ENCODE measurements at regions not wholly inside any gene's neighbourhood (a gene's known extent, or its start where the extent isn't known, plus 50 kb on each side); places are given as distances from the start of the nearest gene placed in this dataset.

- Histone ChIP-seq H3K27ac (no peak overlapping the region), H3K9me3 (ENCODE audit: severe bottlenecking) (peaks cover 4% of the 10 kb centered on the region), H3K27me3 (ENCODE audit: insufficient read depth, low read depth, severe bottlenecking) (no peaks in the 10 kb centered on the region), H3K36me3 (no peaks in the 10 kb centered on the region), H3K4me3 (ENCODE audit: low read depth, low read length) (no peak overlapping the region)
- TF ChIP-seq, protein P1, sequence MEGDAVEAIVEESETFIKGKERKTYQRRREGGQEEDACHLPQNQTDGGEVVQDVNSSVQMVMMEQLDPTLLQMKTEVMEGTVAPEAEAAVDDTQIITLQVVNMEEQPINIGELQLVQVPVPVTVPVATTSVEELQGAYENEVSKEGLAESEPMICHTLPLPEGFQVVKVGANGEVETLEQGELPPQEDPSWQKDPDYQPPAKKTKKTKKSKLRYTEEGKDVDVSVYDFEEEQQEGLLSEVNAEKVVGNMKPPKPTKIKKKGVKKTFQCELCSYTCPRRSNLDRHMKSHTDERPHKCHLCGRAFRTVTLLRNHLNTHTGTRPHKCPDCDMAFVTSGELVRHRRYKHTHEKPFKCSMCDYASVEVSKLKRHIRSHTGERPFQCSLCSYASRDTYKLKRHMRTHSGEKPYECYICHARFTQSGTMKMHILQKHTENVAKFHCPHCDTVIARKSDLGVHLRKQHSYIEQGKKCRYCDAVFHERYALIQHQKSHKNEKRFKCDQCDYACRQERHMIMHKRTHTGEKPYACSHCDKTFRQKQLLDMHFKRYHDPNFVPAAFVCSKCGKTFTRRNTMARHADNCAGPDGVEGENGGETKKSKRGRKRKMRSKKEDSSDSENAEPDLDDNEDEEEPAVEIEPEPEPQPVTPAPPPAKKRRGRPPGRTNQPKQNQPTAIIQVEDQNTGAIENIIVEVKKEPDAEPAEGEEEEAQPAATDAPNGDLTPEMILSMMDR (IDR thresholded peaks at IDR 0.05; ENCODE audit: low read depth, low read length): no peak
- no peak for DNase-seq
Observed at GRCh38 chr6:26224547-26224912, 137.3 kb downstream of the HFE start.

DNA sequence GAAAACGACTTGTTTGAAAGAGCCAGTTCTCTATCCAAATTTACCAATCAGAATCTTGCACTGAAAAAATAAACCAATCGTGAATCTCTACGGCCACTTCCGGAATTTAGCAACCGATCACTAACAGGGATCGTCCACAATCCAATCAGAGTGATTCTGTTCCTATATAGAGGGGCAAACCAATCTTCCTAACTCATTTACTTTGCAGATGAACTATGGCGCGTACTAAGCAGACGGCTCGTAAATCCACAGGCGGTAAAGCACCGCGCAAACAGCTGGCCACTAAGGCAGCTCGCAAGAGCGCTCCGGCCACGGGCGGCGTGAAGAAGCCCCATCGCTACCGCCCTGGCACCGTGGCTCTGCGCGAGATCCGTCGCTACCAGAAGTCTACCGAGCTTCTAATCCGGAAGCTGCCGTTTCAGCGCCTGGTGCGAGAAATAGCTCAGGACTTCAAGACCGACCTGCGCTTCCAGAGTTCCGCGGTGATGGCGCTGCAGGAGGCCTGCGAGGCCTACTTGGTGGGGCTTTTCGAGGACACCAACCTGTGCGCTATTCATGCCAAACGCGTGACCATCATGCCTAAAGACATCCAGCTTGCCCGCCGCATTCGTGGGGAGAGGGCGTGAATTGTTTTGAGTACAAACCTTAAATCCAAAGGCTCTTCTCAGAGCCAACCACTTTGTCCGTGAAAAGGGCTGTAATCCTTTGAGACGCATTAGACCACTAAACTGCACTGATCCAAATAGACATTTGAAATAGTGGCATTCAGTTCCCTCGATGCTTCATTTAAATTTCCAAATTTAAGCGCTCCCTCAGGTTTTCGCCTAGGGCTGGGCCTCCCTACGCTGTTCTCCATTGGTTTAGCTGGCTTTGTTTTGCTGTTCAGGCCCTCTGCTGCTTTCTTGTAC, 138.0 kb downstream of the HFE start:
- Histone ChIP-seq H3K27me3 (ENCODE audit: insufficient read depth, low read depth, severe bottlenecking) (no peaks in the 10 kb centered on the region), H3K9me3 (ENCODE audit: severe bottlenecking) (peaks cover 4% of the 10 kb centered on the region), H3K27ac (no peak overlapping the region), H3K36me3 (no peaks in the 10 kb centered on the region), H3K4me3 (ENCODE audit: low read depth, low read length) (no peak overlapping the region)
- DNase-seq: no peak
- TF ChIP-seq, protein P1 (IDR thresholded peaks at IDR 0.05; ENCODE audit: low read depth, low read length): no peak

DNA sequence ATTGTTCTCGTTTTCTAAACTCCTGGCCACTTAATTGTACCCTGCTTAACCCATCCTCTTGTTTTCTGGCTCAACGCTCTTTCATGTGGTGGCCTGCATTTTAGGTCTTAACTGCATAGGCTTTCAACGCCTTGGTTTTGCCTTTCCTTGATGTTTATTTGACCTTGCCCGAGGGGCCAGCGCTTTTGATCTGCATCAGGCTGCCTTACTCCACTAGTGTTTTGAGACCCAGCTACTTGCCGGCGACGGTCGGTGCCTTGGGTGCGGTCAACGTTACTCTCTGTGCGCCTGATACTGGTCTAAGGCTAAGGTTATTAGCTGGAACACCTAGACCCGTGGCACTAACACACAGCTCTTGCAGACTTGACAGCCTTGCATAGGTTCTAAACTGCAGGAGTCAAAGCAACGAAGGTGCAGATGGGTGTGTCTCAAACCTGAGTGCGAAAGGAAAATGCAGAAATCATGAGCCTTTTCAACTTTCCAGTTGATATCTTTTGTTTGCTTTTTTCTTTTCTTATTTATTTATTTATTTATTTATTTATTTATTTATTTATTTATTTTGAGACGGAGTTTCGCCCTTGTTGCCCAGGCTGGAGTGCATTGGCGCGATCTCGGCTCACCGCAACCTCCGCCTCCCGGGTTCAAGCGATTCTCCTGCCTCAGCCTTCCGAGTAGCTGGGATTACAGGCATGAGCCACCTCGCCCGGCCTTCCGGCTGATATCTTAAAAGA, 138.8 kb downstream of the HFE start:
- TF ChIP-seq, protein P1 (IDR thresholded peaks at IDR 0.05; ENCODE audit: low read depth, low read length): no peak
- H3K9me3 ChIP-seq (ENCODE audit: severe bottlenecking): peaks cover 4% of the 10 kb centered on the region
- H3K27ac ChIP-seq: no peak overlapping the region
- no peaks in the 10 kb centered on the region for H3K36me3 ChIP-seq
- H3K4me3 ChIP-seq (ENCODE audit: low read depth, low read length): no peak overlapping the region
- H3K27me3 ChIP-seq (ENCODE audit: insufficient read depth, low read depth, severe bottlenecking): no peaks in the 10 kb centered on the region
- DNase-seq: no peak

- H3K4me3 ChIP-seq (ENCODE audit: low read depth, low read length): no peak overlapping the region
- no peak overlapping the region for H3K27ac ChIP-seq
- no peak for DNase-seq
- peaks cover 4% of the 10 kb centered on the region for H3K9me3 ChIP-seq (ENCODE audit: severe bottlenecking)
- H3K27me3 ChIP-seq (ENCODE audit: insufficient read depth, low read depth, severe bottlenecking): no peaks in the 10 kb centered on the region
- TF ChIP-seq, protein P1 (IDR thresholded peaks at IDR 0.05; ENCODE audit: low read depth, low read length): no peak
- no peaks in the 10 kb centered on the region for H3K36me3 ChIP-seq
Observed at GRCh38 chr6:26226579-26226967, 138.4 kb upstream of the BTN3A2 start.

- DNase-seq: no peak
Observed at GRCh38 chr6:26230351-26230750, 134.6 kb upstream of the BTN3A2 start.

More at GRCh38 chr6:26230351-26230750, 134.6 kb upstream of the BTN3A2 start:
- H3K27ac ChIP-seq: no peak overlapping the region
- TF ChIP-seq, protein P1 (IDR thresholded peaks at IDR 0.05; ENCODE audit: low read depth, low read length): no peak
- no peaks in the 10 kb centered on the region for H3K36me3 ChIP-seq
- no peaks in the 10 kb centered on the region for H3K9me3 ChIP-seq (ENCODE audit: severe bottlenecking)
- H3K27me3 ChIP-seq (ENCODE audit: insufficient read depth, low read depth, severe bottlenecking): no peaks in the 10 kb centered on the region
- no peak overlapping the region for H3K4me3 ChIP-seq (ENCODE audit: low read depth, low read length)

All from WERI-Rb-1 (cell line).